HG03095 (cell line): ENCODE measurements at regions not wholly inside any gene's neighbourhood (a gene's known extent, or its start where the extent isn't known, plus 50 kb on each side); places are given as distances from the start of the nearest gene placed in this dataset.
"Not testable (repeated sequence)": the region's sequence is repeated elsewhere in the genome, so short reads cannot be mapped to it uniquely, and the experiment has no call there.

Source experiments
- ATAC-seq: cut with Tn5 transposase; IDR thresholded peaks from one replicate; pipeline ENCODE4 v1.9.1; 2021; ENCODE audit warnings: moderate library complexity; ENCODE audit not compliant: unreplicated experiment

- no peak for ATAC-seq
Measured at GRCh38 chr5:91493086-91493485, 110.0 kb upstream of the ARRDC3 start.

- ATAC-seq: no peak
Measured at GRCh38 chr5:91491229-91491628, 108.1 kb upstream of the ARRDC3 start.

- no peak for ATAC-seq
Measured at GRCh38 chr5:91490316-91490715, 107.2 kb upstream of the ARRDC3 start.

DNA sequence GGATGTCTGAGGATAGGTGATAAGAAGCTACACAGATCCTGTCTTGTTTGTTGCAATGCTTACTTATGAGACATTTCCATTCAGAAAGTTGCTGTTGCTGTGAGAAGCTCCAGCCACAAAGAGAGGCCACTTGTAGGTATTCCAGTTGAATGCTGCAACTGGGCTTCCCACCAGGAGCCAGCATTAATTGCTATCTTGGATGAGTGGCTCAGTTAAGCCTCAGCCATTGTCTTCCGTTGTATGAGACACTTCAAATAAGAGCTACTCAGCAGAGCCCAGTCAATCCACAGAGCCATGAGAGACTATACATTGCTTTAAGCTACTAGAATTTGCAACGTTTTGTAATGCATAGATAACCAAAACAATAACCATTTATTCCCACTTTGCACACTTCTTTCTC is 104.3 kb upstream of the ARRDC3 start:
- ATAC-seq: no peak

DNA sequence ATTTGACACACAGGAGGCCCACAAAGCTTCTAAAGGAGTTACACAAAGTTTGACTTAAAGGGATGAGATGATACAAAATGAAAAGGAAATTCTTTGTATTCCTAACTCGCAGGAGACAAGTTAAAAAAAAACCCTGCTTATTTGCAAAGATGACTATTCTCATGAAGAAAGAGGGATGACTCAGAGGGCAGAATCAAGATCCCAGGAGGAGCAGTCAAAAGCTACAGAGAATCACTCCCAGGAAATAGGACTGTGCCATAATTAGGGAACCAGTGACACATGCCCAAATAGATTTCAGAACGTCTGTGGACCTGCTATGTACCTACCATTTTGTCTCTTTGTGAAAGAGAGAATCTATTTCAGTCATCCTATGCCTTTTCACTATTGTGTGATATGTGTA is 103.5 kb upstream of the ARRDC3 start:
- ATAC-seq: no peak

GRCh38 chr5:91484662-91485061 is 101.5 kb upstream of the ARRDC3 start:
- ATAC-seq: no peak

GRCh38 chr5:91479376-91479775 is 96.3 kb upstream of the ARRDC3 start:
- ATAC-seq: not testable (repeated sequence)

- ATAC-seq: no peak
Measured at GRCh38 chr5:91478096-91478495, 95.0 kb upstream of the ARRDC3 start.

- ATAC-seq: no peak
Measured at GRCh38 chr5:91477408-91477807, 94.3 kb upstream of the ARRDC3 start.

- ATAC-seq: no peak
Measured at GRCh38 chr5:91474201-91474600, 91.1 kb upstream of the ARRDC3 start.

DNA sequence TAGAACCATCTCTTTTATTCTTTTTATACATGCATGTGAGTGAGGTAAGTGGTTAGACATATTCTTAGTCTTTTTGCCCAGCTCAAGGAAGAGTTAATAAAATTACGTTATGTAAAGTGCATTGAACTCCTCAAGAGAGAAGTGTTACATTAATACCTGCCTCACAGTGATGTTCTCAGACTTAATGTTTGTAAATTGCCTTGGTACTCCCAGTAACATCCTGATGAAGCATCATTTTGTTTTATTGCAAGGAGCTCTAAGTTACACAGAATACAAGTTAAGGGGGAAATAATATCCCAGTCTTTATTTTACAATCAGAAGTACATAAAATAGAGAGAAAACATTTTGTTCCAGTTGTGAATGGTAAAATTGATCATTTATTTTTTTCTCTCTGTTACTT is 89.5 kb upstream of the ARRDC3 start:
- no peak for ATAC-seq

GRCh38 chr5:91469517-91470165 is 86.5 kb upstream of the ARRDC3 start:
- ATAC-seq: no peak

GRCh38 chr5:91468651-91469422 is 85.7 kb upstream of the ARRDC3 start:
- no peak for ATAC-seq

DNA sequence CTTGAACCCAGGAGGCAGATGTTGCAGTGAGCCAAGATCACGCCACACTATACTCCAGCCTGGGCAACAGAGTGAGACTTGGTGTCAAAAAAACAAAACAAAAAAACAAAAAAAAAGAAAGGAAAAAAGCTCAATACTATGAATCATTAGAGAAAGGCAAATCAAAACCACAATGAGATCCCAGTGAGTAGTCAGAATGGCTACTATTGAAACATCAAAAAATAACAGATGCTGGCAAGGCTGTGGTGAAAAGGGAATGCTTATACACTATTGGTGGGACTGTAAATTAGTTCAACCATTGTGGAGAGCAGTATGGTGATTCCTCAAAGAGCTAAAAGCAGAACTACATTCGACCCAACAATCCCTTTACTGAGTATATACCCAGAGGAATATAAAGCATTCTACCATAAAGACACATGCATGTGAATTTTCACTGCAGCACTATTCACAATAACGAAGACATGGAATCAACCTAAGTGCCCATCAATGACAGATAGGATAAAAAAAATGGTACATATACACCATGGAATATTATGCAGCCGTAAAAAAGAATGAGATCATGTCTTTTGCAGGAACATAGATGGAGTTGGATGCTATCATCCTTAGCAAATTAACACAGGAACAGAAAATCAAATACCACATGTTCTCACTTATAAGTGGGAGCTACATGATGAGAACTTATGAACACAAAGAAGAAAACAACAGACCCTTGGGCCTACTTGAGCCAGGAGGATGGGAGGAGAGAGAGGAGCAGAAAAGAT is 81.9 kb upstream of the ARRDC3 start:
- ATAC-seq: no peak

DNA sequence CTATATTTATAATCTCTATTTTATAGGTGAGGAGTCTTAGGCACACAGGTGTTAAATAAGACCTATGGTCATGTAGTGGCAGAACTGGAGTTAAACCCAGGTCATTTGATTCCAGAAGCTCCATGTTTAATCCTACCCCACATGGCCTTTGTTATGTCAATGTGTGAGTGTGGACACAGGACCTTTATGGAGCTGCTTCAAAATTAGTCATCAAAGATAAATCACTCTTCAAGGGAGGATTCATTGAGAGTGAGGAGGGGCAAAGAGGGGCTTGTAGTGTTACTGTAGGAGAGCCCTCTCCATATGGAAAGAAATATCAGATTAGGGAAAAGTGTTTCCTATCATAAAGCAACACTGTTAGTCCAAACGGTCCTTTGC is 74.6 kb upstream of the ARRDC3 start:
- no peak for ATAC-seq

DNA sequence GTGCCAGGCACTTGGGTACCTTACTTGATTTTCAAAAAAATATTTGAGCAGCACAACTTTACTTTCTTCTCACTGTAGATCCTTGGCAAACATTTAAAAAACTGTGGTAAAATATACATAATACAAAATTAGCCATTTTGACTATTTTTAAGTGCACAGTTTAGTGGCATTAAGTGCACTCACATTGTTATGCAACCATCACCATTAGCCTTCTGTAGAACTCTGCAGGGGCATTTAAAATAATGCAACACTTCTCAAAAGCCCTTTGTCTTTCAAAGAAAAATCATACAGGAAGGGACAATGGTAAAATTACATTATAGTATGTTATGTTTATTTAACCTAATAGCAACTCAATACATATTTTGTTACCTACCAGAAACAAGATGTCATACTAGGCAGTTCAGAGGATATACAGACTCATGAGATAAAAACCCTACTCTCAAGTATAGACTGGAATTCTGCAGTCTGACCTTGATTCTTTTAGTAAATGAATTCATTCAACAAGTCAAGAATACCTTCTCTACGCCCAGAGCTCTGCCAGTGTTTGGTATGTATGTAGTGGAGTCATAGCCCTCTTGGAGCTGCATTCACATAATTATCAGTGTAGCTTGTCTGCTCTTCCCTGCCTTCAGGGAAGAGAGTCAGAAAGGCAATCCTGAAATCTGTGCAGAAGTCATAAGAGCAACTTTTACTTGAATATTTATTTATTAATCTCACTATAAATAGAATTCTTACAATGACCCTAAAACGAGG is 74.0 kb upstream of the ARRDC3 start:
- no peak for ATAC-seq

- no peak for ATAC-seq
Measured at GRCh38 chr5:91449083-91449482, 66.0 kb upstream of the ARRDC3 start.

- ATAC-seq: not testable (repeated sequence)
Measured at GRCh38 chr5:91448079-91448478, 65.0 kb upstream of the ARRDC3 start.

DNA sequence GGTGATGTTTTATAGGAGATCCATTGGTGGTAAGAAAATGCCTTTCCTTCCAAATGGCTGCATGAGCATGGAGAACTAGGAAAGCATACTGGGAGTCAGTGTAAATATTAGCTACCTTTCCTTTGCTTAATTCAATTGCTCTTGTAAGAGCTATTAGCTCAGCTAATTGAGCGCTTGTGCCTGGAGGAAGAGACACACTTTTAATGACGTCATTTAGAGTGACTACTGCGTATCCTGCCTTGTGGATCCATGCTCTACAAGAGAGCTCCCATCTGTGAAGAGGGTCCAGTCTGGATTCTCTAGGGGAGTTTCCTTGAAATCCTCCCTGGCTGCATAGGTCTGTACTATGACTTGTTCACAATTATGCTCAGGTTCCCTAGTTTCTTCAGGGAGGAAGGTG is 63.8 kb upstream of the ARRDC3 start:
- ATAC-seq: not testable (repeated sequence)

DNA sequence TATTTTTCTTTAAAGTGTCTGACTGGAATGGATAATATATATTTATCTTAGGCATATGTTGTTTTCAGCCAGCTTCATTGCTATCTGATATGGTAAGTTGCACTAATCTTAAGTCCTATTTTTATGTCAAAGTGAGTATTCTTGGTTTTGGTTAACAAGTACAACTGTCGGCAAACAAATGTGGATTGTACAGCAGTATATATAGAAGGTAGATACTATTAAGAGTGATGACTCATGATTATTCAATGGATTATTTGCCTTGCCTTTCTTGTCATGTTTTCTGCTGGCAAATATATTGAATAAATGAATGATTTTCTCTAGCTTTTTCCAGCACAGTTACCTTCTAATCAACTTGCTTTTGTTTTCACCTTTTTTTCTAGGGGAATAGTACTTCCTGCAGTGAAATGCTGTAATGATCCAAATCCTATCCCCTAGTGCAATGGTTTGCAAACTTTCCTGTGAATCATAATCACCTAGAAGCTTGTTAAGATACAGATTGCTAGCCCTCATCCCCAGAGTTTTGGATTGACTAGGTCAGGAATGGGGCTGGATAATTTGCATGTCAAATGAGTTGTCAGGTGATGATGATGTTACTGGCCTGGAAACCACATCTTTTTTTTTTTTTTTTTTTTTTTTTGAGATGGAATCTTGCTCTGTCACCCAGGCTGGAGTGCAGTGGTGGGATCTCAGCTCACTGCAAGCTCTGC is 60.8 kb upstream of the ARRDC3 start:
- no peak for ATAC-seq

GRCh38 chr5:91443023-91443422 is 59.9 kb upstream of the ARRDC3 start:
- ATAC-seq: no peak
